GM19452 (cell line): ENCODE measurements at regions not wholly inside any gene's neighbourhood (a gene's known extent, or its start where the extent isn't known, plus 50 kb on each side); places are given as distances from the start of the nearest gene placed in this dataset.

Experiments
- ATAC-seq: cut with Tn5 transposase; IDR thresholded peaks from one replicate; pipeline ENCODE4 v1.9.1; 2021; ENCODE audit not compliant: unreplicated experiment

GRCh38 chr6:139551376-139551775, 176.9 kb upstream of the CITED2 start:
- no peak for ATAC-seq

GRCh38 chr6:139550361-139550760, 175.9 kb upstream of the CITED2 start:
- ATAC-seq: no peak

GRCh38 chr6:139549561-139550070, 175.2 kb upstream of the CITED2 start:
- no peak for ATAC-seq

- no peak for ATAC-seq
Observed at GRCh38 chr6:139547804-139548203, 173.4 kb upstream of the CITED2 start.

- no peak for ATAC-seq
Observed at GRCh38 chr6:139547122-139547776, 172.8 kb upstream of the CITED2 start.

GRCh38 chr6:139546106-139546472, 171.6 kb upstream of the CITED2 start:
- ATAC-seq: no peak

GRCh38 chr6:139545206-139546105, 171.0 kb upstream of the CITED2 start:
- ATAC-seq: no peak

- ATAC-seq: no peak
Observed at GRCh38 chr6:139544701-139545057, 170.2 kb upstream of the CITED2 start.

GRCh38 chr6:139542351-139542750, 167.9 kb upstream of the CITED2 start:
- ATAC-seq: no peak

- no peak for ATAC-seq
Observed at GRCh38 chr6:139540894-139541293, 166.4 kb upstream of the CITED2 start.

- peak; percentile 57 for ATAC-seq
Observed at GRCh38 chr6:139540276-139540675, 165.8 kb upstream of the CITED2 start.

GRCh38 chr6:139539852-139540251, 165.4 kb upstream of the CITED2 start:
- peak; percentile 10 for ATAC-seq

GRCh38 chr6:139538366-139538765, 163.9 kb upstream of the CITED2 start:
- no peak for ATAC-seq

GRCh38 chr6:139536751-139537617, 162.5 kb upstream of the CITED2 start:
- no peak for ATAC-seq

- no peak for ATAC-seq
Observed at GRCh38 chr6:139534472-139535115, 160.1 kb upstream of the CITED2 start.

GRCh38 chr6:139533573-139534471, 159.4 kb upstream of the CITED2 start:
- no peak for ATAC-seq

GRCh38 chr6:139533171-139533570, 158.7 kb upstream of the CITED2 start:
- no peak for ATAC-seq

GRCh38 chr6:139531148-139532115, 157.0 kb upstream of the CITED2 start:
- ATAC-seq: no peak

GRCh38 chr6:139530561-139530960, 156.1 kb upstream of the CITED2 start:
- no peak for ATAC-seq
